Hepatocyte (in vitro differentiated cells): ENCODE measurements at regions not wholly inside any gene's neighbourhood (a gene's known extent, or its start where the extent isn't known, plus 50 kb on each side); places are given as distances from the start of the nearest gene placed in this dataset.

Source experiments
- EZH2 ChIP-seq: fragments of 200-600 bp; sonication (generic); IDR thresholded peaks from 2 replicates; pipeline ENCODE4 v1.6.1; 2016; ENCODE audit warnings: antibody characterized with exemption, mild to moderate bottlenecking, borderline replicate concordance
- EZH2phosphoT487 ChIP-seq: fragments of 200-600 bp; sonication (generic); IDR thresholded peaks from one replicate; pipeline ENCODE4 v1.6.1; 2018; ENCODE audit warnings: antibody characterized with exemption, mild to moderate bottlenecking, low read depth, moderate library complexity; ENCODE audit not compliant: unreplicated experiment, severe bottlenecking
- TF ChIP-seq, protein P1 (sequence below): fragments of 200-600 bp; sonication (generic); IDR thresholded peaks from 2 replicates; pipeline ENCODE4 v1.5.1; 2016; ENCODE audit warnings: antibody characterized with exemption, mild to moderate bottlenecking; ENCODE audit not compliant: poor library complexity

GRCh38 chr15:77716632-77717332 is 84.1 kb upstream of the LINGO1 start:
- TF ChIP-seq, protein P1, sequence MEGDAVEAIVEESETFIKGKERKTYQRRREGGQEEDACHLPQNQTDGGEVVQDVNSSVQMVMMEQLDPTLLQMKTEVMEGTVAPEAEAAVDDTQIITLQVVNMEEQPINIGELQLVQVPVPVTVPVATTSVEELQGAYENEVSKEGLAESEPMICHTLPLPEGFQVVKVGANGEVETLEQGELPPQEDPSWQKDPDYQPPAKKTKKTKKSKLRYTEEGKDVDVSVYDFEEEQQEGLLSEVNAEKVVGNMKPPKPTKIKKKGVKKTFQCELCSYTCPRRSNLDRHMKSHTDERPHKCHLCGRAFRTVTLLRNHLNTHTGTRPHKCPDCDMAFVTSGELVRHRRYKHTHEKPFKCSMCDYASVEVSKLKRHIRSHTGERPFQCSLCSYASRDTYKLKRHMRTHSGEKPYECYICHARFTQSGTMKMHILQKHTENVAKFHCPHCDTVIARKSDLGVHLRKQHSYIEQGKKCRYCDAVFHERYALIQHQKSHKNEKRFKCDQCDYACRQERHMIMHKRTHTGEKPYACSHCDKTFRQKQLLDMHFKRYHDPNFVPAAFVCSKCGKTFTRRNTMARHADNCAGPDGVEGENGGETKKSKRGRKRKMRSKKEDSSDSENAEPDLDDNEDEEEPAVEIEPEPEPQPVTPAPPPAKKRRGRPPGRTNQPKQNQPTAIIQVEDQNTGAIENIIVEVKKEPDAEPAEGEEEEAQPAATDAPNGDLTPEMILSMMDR = no peak
- TF ChIP-seq EZH2phosphoT487 (no peak), EZH2 (no peak)
